ENCODE measurements at regions not wholly inside any gene's neighbourhood (a gene's known extent, or its start where the extent isn't known, plus 50 kb on each side); places are given as distances from the start of the nearest gene placed in this dataset.
A peak's percentile ranks its signal among the peaks of the same experiment; 100 is the strongest.

- H3K27ac ChIP-seq (ENCODE audit: low read depth, low read length) = no peak overlapping the region
- H3K4me2 ChIP-seq (ENCODE audit: low read depth, low read length, poor library complexity, severe bottlenecking) = peak overlapping the region; percentile 12
Measured at GRCh38 chr4:184309241-184310170, 91.8 kb upstream of the ENPP6 start.

GRCh38 chr4:184306949-184307348 lies 89.3 kb upstream of the ENPP6 start:
- no peak overlapping the region for H3K4me2 ChIP-seq (ENCODE audit: low read depth, low read length, poor library complexity, severe bottlenecking)

More at GRCh38 chr4:184309241-184310170, 91.8 kb upstream of the ENPP6 start:
- peaks cover 9% of the 10 kb centered on the region; the same call in 1 of the 2 replicates for H3F3A ChIP-seq (ENCODE audit: insufficient read depth)
- peak overlapping the region; percentile 14 for H2AFZ ChIP-seq (ENCODE audit: low read depth, low read length, severe bottlenecking)
- no peaks in the 10 kb centered on the region for H4K20me1 ChIP-seq (ENCODE audit: low read depth, low read length)
- no peaks in the 10 kb centered on the region; the same call in 1 of the 2 replicates for H3K9me3 ChIP-seq (ENCODE audit: insufficient read depth, low read length)
- no peaks in the 10 kb centered on the region for H3K36me3 ChIP-seq (ENCODE audit: low read length)
- no peak for TF ChIP-seq EZH2phosphoT487 (conservative IDR thresholded peaks at IDR 0.05; ENCODE audit: low read length)
- TF ChIP-seq CTCF (IDR thresholded peaks at IDR 0.05; ENCODE audit: insufficient read depth, low read length, poor library complexity, severe bottlenecking) = no peak
- no peaks in the 10 kb centered on the region for H3K27me3 ChIP-seq (ENCODE audit: low read length)
- H3K79me2 ChIP-seq (ENCODE audit: insufficient read depth, low read length) = no peaks in the 10 kb centered on the region
- H3K9ac ChIP-seq (ENCODE audit: low read length) = peak overlapping the region; percentile 8; the same call in 1 of the 2 replicates
- no peaks in the 10 kb centered on the region for H3K9me2 ChIP-seq (replicated peaks; ENCODE audit: insufficient read depth, low read length)
- no peak overlapping the region for H3K4me3 ChIP-seq (ENCODE audit: insufficient read depth, low read length, poor library complexity, severe bottlenecking)

GRCh38 chr4:184306470-184306869 lies 88.8 kb upstream of the ENPP6 start:
- no peaks in the 10 kb centered on the region; the same call in 1 of the 2 replicates for H3K9me3 ChIP-seq (ENCODE audit: insufficient read depth, low read length)
- peaks cover 9% of the 10 kb centered on the region; the same call in 1 of the 2 replicates for H3F3A ChIP-seq (ENCODE audit: insufficient read depth)
- TF ChIP-seq CTCF (IDR thresholded peaks at IDR 0.05; ENCODE audit: insufficient read depth, low read length, poor library complexity, severe bottlenecking) (no peak), EZH2phosphoT487 (conservative IDR thresholded peaks at IDR 0.05; ENCODE audit: low read length) (no peak)
- no peaks in the 10 kb centered on the region for H4K20me1 ChIP-seq (ENCODE audit: low read depth, low read length)
- peak overlapping the region; percentile 10 for H2AFZ ChIP-seq (ENCODE audit: low read depth, low read length, severe bottlenecking)
- no peak overlapping the region for H3K27ac ChIP-seq (ENCODE audit: low read depth, low read length)
- no peaks in the 10 kb centered on the region; the same call in 1 of the 2 replicates for H3K36me3 ChIP-seq (ENCODE audit: low read length)
- H3K79me2 ChIP-seq (ENCODE audit: insufficient read depth, low read length) = no peaks in the 10 kb centered on the region
- no peak overlapping the region for H3K4me3 ChIP-seq (ENCODE audit: insufficient read depth, low read length, poor library complexity, severe bottlenecking)
- no peak overlapping the region for H3K9ac ChIP-seq (ENCODE audit: low read length)
- no peaks in the 10 kb centered on the region for H3K27me3 ChIP-seq (ENCODE audit: low read length)
- no peak overlapping the region for H3K4me2 ChIP-seq (ENCODE audit: low read depth, low read length, poor library complexity, severe bottlenecking)
- H3K9me2 ChIP-seq (replicated peaks; ENCODE audit: insufficient read depth, low read length) = no peaks in the 10 kb centered on the region

More at GRCh38 chr4:184306949-184307348, 89.3 kb upstream of the ENPP6 start:
- Histone ChIP-seq H3K9me3 (ENCODE audit: insufficient read depth, low read length) (no peaks in the 10 kb centered on the region; the same call in 1 of the 2 replicates), H3K4me3 (ENCODE audit: insufficient read depth, low read length, poor library complexity, severe bottlenecking) (no peak overlapping the region), H4K20me1 (ENCODE audit: low read depth, low read length) (no peaks in the 10 kb centered on the region), H2AFZ (ENCODE audit: low read depth, low read length, severe bottlenecking) (peak overlapping the region; percentile 10), H3K9ac (ENCODE audit: low read length) (no peak overlapping the region), H3K27me3 (ENCODE audit: low read length) (no peaks in the 10 kb centered on the region), H3K27ac (ENCODE audit: low read depth, low read length) (no peak overlapping the region), H3K9me2 (replicated peaks; ENCODE audit: insufficient read depth, low read length) (no peaks in the 10 kb centered on the region), H3F3A (ENCODE audit: insufficient read depth) (peaks cover 9% of the 10 kb centered on the region; the same call in 1 of the 2 replicates), H3K36me3 (ENCODE audit: low read length) (no peaks in the 10 kb centered on the region; the same call in 1 of the 2 replicates), H3K79me2 (ENCODE audit: insufficient read depth, low read length) (no peaks in the 10 kb centered on the region)
- TF ChIP-seq EZH2phosphoT487 (conservative IDR thresholded peaks at IDR 0.05; ENCODE audit: low read length) (no peak), CTCF (IDR thresholded peaks at IDR 0.05; ENCODE audit: insufficient read depth, low read length, poor library complexity, severe bottlenecking) (no peak)

All from SU-DHL-6 (cell line).